Natural killer cell (primary cell): ENCODE measurements at regions not wholly inside any gene's neighbourhood (a gene's known extent, or its start where the extent isn't known, plus 50 kb on each side); places are given as distances from the start of the nearest gene placed in this dataset.

Experiments used
- ATAC-seq, 3 donors: fragments of 150-1000 bp in 2 of 3; fragments of 200-7000 bp in 1 of 3; cut with Tn5 transposase; 1 replicate in 1 of 3; 2 replicates in 2 of 3; pipeline ENCODE4 v1.10.0; 2021; ENCODE audit warnings: mild to moderate bottlenecking in 2 of 3, moderate library complexity in 2 of 3
- DNase-seq, 2 donors: peaks; one replicate each; pipeline versions ENCODE4 v3.0.0 to v3.0.0-alpha.2; 2013 to 2021; ENCODE audit warnings: mixed read lengths in 1 of 2
- H3K27ac ChIP-seq: one replicate; pipeline ENCODE4 v1.5.1; 2013; ENCODE audit warnings: mild to moderate bottlenecking, low read length
- H3K27me3 ChIP-seq: one replicate; pipeline ENCODE4 v1.6.1; 2013; ENCODE audit warnings: low read length; ENCODE audit not compliant: control insufficient read depth, insufficient read depth
- H3K36me3 ChIP-seq: one replicate; pipeline ENCODE4 v1.6.1; 2013; ENCODE audit warnings: low read length; ENCODE audit not compliant: control insufficient read depth, insufficient read depth
- H3K4me1 ChIP-seq: one replicate; pipeline ENCODE4 v1.6.1; 2013; ENCODE audit warnings: low read length; ENCODE audit not compliant: control insufficient read depth, insufficient read depth
- H3K4me3 ChIP-seq: one replicate; pipeline ENCODE4 v1.5.1; 2013; ENCODE audit warnings: low read length
- H3K9me3 ChIP-seq: one replicate; pipeline ENCODE4 v1.6.1; 2013; ENCODE audit warnings: low read length; ENCODE audit not compliant: control insufficient read depth, insufficient read depth
- H3K27ac Mint-ChIP-seq, 2 donors: one replicate each; pipeline ENCODE4 v1.8.0; 2022; ENCODE audit warnings: mild to moderate bottlenecking in 2 of 2, mixed read lengths in 2 of 2, moderate library complexity in 1 of 2
- H3K27me3 Mint-ChIP-seq, 2 donors: one replicate each; pipeline ENCODE4 v1.8.0; 2022; ENCODE audit warnings: low read depth in 2 of 2, mixed read lengths in 2 of 2
- H3K36me3 Mint-ChIP-seq: one replicate; pipeline ENCODE4 v1.8.0; 2022; ENCODE audit warnings: mixed read lengths
- H3K4me1 Mint-ChIP-seq, 2 donors: one replicate each; pipeline ENCODE4 v1.8.0; 2022; ENCODE audit warnings: mixed read lengths in 2 of 2
- H3K4me3 Mint-ChIP-seq: one replicate; pipeline ENCODE4 v1.8.0; 2022; ENCODE audit warnings: mild to moderate bottlenecking, moderate library complexity, mixed read lengths
- H3K9me3 Mint-ChIP-seq, 2 donors: one replicate each; pipeline ENCODE4 v1.8.0; 2022; ENCODE audit warnings: mixed read lengths in 2 of 2
- CTCF ChIP-seq: fragments of 200-600 bp; IDR thresholded peaks from one replicate; pipeline ENCODE4 v1.8.0; 2022; ENCODE audit warnings: antibody characterized with exemption
- WGBS: methylation state at CpG from one replicate; pipeline ENCODE4 v1.1.7; 2013; ENCODE audit warnings: missing lambda C conversion rate; ENCODE audit not compliant: insufficient coverage; 5-methylcytosine and 5-hydroxymethylcytosine counted together
- intact Hi-C: fragments of 100-400 bp; cut with micrococcal nuclease; formaldehyde crosslinking; loops from one replicate; pipeline ENCODE4 v1.14.2; 2022

DNA sequence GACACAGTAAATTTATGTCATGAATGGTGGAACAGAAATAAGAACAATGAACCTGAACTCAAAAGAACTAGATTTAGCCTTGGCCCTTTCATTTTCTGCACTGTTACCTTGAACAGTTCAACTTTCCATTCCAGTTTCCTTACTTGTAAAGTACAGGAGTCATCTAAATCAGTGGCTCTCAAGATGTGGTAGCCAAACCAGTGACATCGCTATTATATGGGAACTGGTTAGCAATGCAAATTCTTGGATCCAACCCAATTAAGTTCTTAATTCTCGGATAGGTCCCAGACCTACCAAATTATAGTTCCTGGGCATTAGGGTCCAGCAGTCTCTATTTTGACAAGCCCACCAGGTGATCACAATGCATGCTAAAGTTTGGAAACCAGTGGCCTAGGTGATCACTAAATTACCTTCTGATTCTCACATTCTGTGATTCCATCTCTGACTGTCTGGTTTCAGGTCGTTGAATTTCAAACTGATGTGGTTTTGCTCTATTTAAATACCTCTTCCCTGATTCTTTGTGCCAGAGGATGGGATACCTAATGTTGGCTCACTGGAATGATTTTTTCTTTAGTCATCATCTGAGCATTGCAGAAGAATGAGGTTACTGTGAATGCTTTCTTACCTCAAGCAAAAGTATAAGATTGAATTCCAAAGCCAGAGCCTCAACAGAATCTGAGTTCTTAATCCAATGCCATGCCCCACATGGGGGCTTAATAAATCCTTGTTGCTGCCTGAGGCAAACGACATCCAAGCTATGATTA lies 253.8 kb downstream of the ENC1 start:
- Histone ChIP-seq H3K36me3 (no peaks in the 10 kb centered on the region), H3K4me1 (no peaks in the 10 kb centered on the region), H3K9me3 (no peaks in the 10 kb centered on the region), H3K27ac (no peak overlapping the region), H3K27me3 (no peaks in the 10 kb centered on the region), H3K4me3 (no peak overlapping the region)
- Mint-ChIP-seq H3K4me3 (no peak overlapping the region), H3K27me3 (peaks cover 11 to 18% of the 10 kb centered on the region in 2 donors), H3K27ac (no peak overlapping the region), H3K36me3 (no peaks in the 10 kb centered on the region), H3K9me3 (no peaks in the 10 kb centered on the region), H3K4me1 (no peaks in the 10 kb centered on the region)
- DNase-seq, result no peak
- WGBS, result 84% methylated on average over 4 of the region's 4 CpGs
- ATAC-seq, result no peak
- intact Hi-C loops, result no loop called here
- no peak for TF ChIP-seq CTCF

DNA sequence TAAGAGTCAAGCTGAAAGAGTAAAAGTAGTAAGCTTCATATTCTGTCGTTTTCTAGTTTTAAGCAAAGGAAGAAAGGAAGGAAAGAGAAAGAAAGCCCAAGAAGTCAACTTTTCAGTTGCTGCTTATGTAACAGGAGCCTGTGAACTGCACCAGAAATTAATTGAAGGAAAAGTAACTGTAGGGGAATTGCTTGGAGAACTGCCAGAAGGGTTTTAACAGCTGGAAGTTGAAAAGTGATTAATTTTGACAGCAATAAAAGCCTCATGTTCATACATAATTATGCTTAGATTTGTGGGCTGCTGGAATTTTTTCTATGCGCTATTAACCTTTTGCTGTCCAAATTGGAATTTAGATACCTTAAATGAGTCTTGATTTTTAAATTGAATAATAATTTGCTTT lies 255.7 kb downstream of the ENC1 start:
- 37% methylated on average over 2 of the region's 2 CpGs for WGBS
- no peaks in the 10 kb centered on the region for H3K4me1 ChIP-seq
- no peak for TF ChIP-seq CTCF

DNA sequence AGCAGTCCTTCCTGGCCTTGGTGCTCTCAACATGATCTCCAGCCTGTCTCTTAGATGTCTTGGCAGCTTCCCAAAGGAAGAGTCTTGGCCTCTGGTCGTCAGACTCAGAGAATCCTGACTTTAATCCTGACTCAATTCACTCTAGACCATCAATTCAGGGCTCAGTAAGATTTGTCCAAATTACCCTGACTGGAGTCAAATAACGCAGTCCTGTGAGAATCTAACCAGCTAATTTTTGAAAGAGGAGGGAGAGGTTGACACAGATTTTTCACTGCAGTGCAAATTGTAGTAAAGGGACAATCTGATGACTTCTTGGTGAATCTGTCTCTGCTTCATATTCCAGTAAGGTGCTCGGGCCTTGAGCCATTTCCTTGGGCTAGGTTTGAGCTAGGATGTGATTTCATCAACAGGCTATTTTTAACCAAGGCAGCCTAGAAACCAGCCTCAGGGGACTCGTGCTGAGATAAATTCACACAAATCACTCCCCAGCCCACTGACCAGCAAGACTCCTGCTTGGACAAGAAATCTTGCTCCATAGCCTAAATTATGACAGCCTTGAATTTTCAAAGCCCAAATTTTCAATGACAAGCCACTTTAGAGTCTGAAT lies 257.4 kb downstream of the ENC1 start:
- WGBS, result 71% methylated on average over 4 of the region's 4 CpGs
- H3K36me3 ChIP-seq, result no peaks in the 10 kb centered on the region
- TF ChIP-seq CTCF, result no peak
- ATAC-seq (no peak), DNase-seq (no peak)
- intact Hi-C loops, result no loop called here
- H3K4me3 ChIP-seq, result no peak overlapping the region
- Mint-ChIP-seq H3K36me3 (no peaks in the 10 kb centered on the region), H3K4me1 (no peaks in the 10 kb centered on the region), H3K9me3 (no peaks in the 10 kb centered on the region), H3K4me3 (no peak overlapping the region), H3K27me3 (peaks cover 19 to 33% of the 10 kb centered on the region in 2 donors), H3K27ac (no peak overlapping the region)
- no peak overlapping the region for H3K27ac ChIP-seq
- no peaks in the 10 kb centered on the region for H3K27me3 ChIP-seq
- H3K9me3 ChIP-seq, result no peaks in the 10 kb centered on the region
- no peaks in the 10 kb centered on the region for H3K4me1 ChIP-seq

More for the DNA sequence above, 255.7 kb downstream of the ENC1 start:
- Mint-ChIP-seq H3K4me1 (no peaks in the 10 kb centered on the region), H3K27me3 (peaks cover 14 to 18% of the 10 kb centered on the region in 2 donors), H3K27ac (no peak overlapping the region), H3K9me3 (no peaks in the 10 kb centered on the region), H3K4me3 (no peak overlapping the region), H3K36me3 (no peaks in the 10 kb centered on the region)
- DNase-seq (no peak), ATAC-seq (no peak)
- no peaks in the 10 kb centered on the region for H3K36me3 ChIP-seq
- H3K9me3 ChIP-seq, result no peaks in the 10 kb centered on the region
- intact Hi-C loops, result no loop called here
- no peaks in the 10 kb centered on the region for H3K27me3 ChIP-seq
- no peak overlapping the region for H3K4me3 ChIP-seq
- no peak overlapping the region for H3K27ac ChIP-seq
